ENCODE measurements at regions not wholly inside any gene's neighbourhood (a gene's known extent, or its start where the extent isn't known, plus 50 kb on each side); places are given as distances from the start of the nearest gene placed in this dataset.

GRCh38 chr4:187724456-187724855 is 271.1 kb upstream of the ZFP42 start:
- no peak for TF ChIP-seq POLR2A (IDR thresholded peaks at IDR 0.05)
- TF ChIP-seq, protein P1, sequence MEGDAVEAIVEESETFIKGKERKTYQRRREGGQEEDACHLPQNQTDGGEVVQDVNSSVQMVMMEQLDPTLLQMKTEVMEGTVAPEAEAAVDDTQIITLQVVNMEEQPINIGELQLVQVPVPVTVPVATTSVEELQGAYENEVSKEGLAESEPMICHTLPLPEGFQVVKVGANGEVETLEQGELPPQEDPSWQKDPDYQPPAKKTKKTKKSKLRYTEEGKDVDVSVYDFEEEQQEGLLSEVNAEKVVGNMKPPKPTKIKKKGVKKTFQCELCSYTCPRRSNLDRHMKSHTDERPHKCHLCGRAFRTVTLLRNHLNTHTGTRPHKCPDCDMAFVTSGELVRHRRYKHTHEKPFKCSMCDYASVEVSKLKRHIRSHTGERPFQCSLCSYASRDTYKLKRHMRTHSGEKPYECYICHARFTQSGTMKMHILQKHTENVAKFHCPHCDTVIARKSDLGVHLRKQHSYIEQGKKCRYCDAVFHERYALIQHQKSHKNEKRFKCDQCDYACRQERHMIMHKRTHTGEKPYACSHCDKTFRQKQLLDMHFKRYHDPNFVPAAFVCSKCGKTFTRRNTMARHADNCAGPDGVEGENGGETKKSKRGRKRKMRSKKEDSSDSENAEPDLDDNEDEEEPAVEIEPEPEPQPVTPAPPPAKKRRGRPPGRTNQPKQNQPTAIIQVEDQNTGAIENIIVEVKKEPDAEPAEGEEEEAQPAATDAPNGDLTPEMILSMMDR (IDR thresholded peaks at IDR 0.05): no peak
